HG02981 (cell line): ENCODE measurements at regions not wholly inside any gene's neighbourhood (a gene's known extent, or its start where the extent isn't known, plus 50 kb on each side); places are given as distances from the start of the nearest gene placed in this dataset.

Experiments
- ATAC-seq: cut with Tn5 transposase; IDR thresholded peaks from one replicate; pipeline ENCODE4 v1.9.1; 2021; ENCODE audit warnings: mild to moderate bottlenecking, moderate library complexity; ENCODE audit not compliant: unreplicated experiment

- ATAC-seq: no peak
These were observed 130.9 kb downstream of the TES start for GRCh38 chr7:116340943-116341907.

- ATAC-seq: no peak
These were observed 131.8 kb downstream of the TES start for GRCh38 chr7:116342125-116342524.

GRCh38 chr7:116347151-116347832, 137.0 kb downstream of the TES start:
- ATAC-seq: no peak

GRCh38 chr7:116348346-116348745, 138.0 kb downstream of the TES start:
- no peak for ATAC-seq

GRCh38 chr7:116351966-116352365, 141.6 kb downstream of the TES start:
- no peak for ATAC-seq

- ATAC-seq: no peak
These were observed 143.3 kb downstream of the TES start for GRCh38 chr7:116353647-116354046.

- ATAC-seq: no peak
These were observed 143.8 kb downstream of the TES start for GRCh38 chr7:116354171-116354545.

GRCh38 chr7:116354546-116355423, 144.4 kb downstream of the TES start:
- no peak for ATAC-seq

GRCh38 chr7:116355424-116355765, 144.1 kb upstream of the CAV2 start:
- ATAC-seq: no peak

GRCh38 chr7:116356333-116356965, 143.1 kb upstream of the CAV2 start:
- ATAC-seq: no peak

GRCh38 chr7:116356979-116357378, 142.6 kb upstream of the CAV2 start:
- ATAC-seq: no peak

- ATAC-seq: no peak
These were observed 141.5 kb upstream of the CAV2 start for GRCh38 chr7:116357781-116358670.

GRCh38 chr7:116361767-116362166, 137.8 kb upstream of the CAV2 start:
- ATAC-seq: no peak

- ATAC-seq: no peak
These were observed 135.7 kb upstream of the CAV2 start for GRCh38 chr7:116363637-116364432.

GRCh38 chr7:116364469-116364868, 135.1 kb upstream of the CAV2 start:
- no peak for ATAC-seq

GRCh38 chr7:116365797-116366196, 133.7 kb upstream of the CAV2 start:
- no peak for ATAC-seq

GRCh38 chr7:116367171-116367813, 132.2 kb upstream of the CAV2 start:
- ATAC-seq: no peak

GRCh38 chr7:116368965-116369364, 130.6 kb upstream of the CAV2 start:
- no peak for ATAC-seq
